ENCODE measurements at regions not wholly inside any gene's neighbourhood (a gene's known extent, or its start where the extent isn't known, plus 50 kb on each side); places are given as distances from the start of the nearest gene placed in this dataset.

DNA sequence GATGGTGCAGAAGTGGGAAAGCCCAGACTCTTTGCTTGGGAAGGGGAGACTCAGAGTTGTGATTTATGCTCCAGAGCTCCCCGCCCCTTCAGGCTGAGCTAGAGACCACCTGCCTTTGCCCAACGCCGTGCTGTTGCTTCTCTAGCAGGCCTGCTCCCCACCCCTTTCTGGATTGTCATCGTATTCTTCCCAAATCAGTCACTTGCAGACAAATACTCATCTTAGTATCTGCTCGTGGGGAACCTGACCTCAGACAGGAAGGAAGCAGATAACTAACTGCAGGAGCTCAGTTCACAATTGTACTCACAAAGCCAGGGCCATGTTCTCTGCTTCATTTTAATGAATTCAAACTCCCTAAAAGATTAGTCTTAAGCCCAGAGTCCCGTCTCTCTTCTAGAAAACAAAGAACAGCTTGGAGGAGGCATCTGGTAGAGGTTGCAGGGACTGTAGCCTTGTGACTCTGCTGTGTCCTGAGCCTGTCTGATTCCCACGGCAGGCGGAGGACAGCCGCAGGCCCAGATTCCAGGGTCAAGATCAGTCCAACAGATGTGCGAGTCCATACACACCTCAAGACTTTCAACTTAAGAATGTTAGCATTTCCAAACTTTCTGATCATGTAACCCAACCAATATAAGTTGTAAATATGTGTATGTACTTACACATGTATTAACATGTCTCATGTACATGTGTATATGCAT lies 57.2 kb upstream of the GGTLC1 start:
- no peak overlapping the region for H3K27ac ChIP-seq

GRCh38 chr20:24043294-24043693 lies 54.7 kb upstream of the GGTLC1 start:
- no peaks in the 10 kb centered on the region for H3K9me3 ChIP-seq
- H3K4me3 ChIP-seq: no peak overlapping the region
- H3K27ac ChIP-seq: no peak overlapping the region
- DNase-seq (ENCODE audit: low spot score): no peak
- no peaks in the 10 kb centered on the region for H3K4me1 ChIP-seq
- H3K27me3 ChIP-seq: no peaks in the 10 kb centered on the region
- no peak for TF ChIP-seq CTCF (IDR thresholded peaks at IDR 0.05)
- H3K36me3 ChIP-seq: no peaks in the 10 kb centered on the region

More for the DNA sequence above, 57.2 kb upstream of the GGTLC1 start:
- Histone ChIP-seq H3K4me1 (no peaks in the 10 kb centered on the region), H3K36me3 (no peaks in the 10 kb centered on the region), H3K27me3 (no peaks in the 10 kb centered on the region), H3K9me3 (no peaks in the 10 kb centered on the region), H3K4me3 (no peak overlapping the region)
- no peak for TF ChIP-seq CTCF (IDR thresholded peaks at IDR 0.05)
- no peak for DNase-seq (ENCODE audit: low spot score)

- no peaks in the 10 kb centered on the region for H3K9me3 ChIP-seq
- no peak overlapping the region for H3K4me3 ChIP-seq
- no peak for DNase-seq (ENCODE audit: low spot score)
Observed at GRCh38 chr20:24042646-24043045, 54.1 kb upstream of the GGTLC1 start.

DNA sequence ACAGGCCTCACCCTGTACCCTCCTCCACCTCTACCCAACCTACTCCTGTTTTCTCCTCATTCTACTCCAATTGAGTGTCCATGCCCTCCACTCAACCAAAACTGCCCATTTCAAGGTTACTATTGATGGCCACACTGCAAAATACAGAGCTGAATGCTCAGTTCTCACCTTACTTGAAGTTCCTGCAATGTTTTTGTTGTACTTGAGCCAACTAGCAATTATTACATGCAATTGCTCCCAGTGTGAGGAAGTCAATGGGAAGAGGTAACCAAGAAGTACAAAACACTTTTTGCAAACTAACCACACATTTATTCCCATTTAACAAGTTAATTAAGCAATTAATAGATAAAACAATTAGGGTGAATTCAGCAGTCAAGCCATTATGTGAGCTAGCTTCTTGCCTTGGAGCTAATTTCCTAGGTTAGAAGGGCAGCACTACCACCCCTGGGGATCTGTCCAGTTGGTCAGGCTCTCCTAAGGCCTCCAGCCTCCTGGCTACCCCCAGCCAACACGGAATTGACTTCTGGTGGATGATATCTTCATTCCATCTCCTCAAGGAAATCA lies 52.4 kb upstream of the GGTLC1 start:
- no peak for DNase-seq (ENCODE audit: low spot score)
- H3K9me3 ChIP-seq: no peaks in the 10 kb centered on the region
- H3K4me1 ChIP-seq: no peaks in the 10 kb centered on the region
- no peaks in the 10 kb centered on the region for H3K36me3 ChIP-seq
- no peak for TF ChIP-seq CTCF (IDR thresholded peaks at IDR 0.05)
- H3K27ac ChIP-seq: no peak overlapping the region
- no peaks in the 10 kb centered on the region for H3K27me3 ChIP-seq
- no peak overlapping the region for H3K4me3 ChIP-seq

More at GRCh38 chr20:24042646-24043045, 54.1 kb upstream of the GGTLC1 start:
- Histone ChIP-seq H3K27me3 (no peaks in the 10 kb centered on the region), H3K27ac (no peak overlapping the region), H3K4me1 (no peaks in the 10 kb centered on the region), H3K36me3 (no peaks in the 10 kb centered on the region)
- TF ChIP-seq CTCF (IDR thresholded peaks at IDR 0.05): no peak

GRCh38 chr20:24039196-24039595 lies 50.6 kb upstream of the GGTLC1 start:
- no peaks in the 10 kb centered on the region for H3K36me3 ChIP-seq
- H3K27ac ChIP-seq: no peak overlapping the region
- TF ChIP-seq CTCF (IDR thresholded peaks at IDR 0.05): no peak
- no peaks in the 10 kb centered on the region for H3K9me3 ChIP-seq
- H3K4me1 ChIP-seq: no peaks in the 10 kb centered on the region
- no peak overlapping the region for H3K4me3 ChIP-seq
- no peak for DNase-seq (ENCODE audit: low spot score)
- H3K27me3 ChIP-seq: no peaks in the 10 kb centered on the region
